GM13976 (cell line): ENCODE measurements at regions not wholly inside any gene's neighbourhood (a gene's known extent, or its start where the extent isn't known, plus 50 kb on each side); places are given as distances from the start of the nearest gene placed in this dataset.

Experiments used
- DNase-seq: peaks from one replicate; pipeline ENCODE4 v3.0.0; 2012; ENCODE audit warnings: low spot score
- in situ Hi-C: fragments of 300-500 bp; cut with MboI; formaldehyde crosslinking; loops from one replicate; pipeline ENCODE4 v1.12.0; 2022; ENCODE audit warnings: low sequenced_read_pairs, mixed read lengths, inconsistent platforms; ENCODE audit not compliant: unreplicated experiment
- TF ChIP-seq, protein P1 (sequence below): IDR thresholded peaks from 2 replicates; pipeline ENCODE4 v1.5.1; 2012; ENCODE audit warnings: borderline replicate concordance, mild to moderate bottlenecking; ENCODE audit not compliant: insufficient read depth; ENCODE audit errors: extremely low read depth, missing control alignments, control extremely low read depth

DNA sequence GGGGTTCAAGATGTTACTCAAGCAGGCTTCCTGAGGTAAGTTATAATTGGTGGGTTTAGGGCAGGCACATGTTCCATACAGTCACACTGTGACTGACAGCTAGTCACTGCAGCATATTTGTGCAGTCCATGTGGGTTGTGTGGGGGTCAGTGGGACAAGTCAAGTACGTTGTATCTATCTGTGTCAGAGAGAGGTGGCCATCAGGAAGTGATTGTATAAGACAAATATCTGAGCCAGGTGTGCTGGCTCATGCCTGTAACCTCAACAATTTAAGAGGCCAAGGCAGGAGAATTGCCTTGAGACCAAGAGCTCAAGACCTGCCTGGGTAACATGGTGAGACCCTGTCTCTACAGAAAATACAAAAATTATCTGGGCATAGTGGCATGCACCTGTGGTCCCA, 509.3 kb downstream of the CENPC start:
- DNase-seq = no peak
- in situ Hi-C loops = no loop called here
- TF ChIP-seq, protein P1, sequence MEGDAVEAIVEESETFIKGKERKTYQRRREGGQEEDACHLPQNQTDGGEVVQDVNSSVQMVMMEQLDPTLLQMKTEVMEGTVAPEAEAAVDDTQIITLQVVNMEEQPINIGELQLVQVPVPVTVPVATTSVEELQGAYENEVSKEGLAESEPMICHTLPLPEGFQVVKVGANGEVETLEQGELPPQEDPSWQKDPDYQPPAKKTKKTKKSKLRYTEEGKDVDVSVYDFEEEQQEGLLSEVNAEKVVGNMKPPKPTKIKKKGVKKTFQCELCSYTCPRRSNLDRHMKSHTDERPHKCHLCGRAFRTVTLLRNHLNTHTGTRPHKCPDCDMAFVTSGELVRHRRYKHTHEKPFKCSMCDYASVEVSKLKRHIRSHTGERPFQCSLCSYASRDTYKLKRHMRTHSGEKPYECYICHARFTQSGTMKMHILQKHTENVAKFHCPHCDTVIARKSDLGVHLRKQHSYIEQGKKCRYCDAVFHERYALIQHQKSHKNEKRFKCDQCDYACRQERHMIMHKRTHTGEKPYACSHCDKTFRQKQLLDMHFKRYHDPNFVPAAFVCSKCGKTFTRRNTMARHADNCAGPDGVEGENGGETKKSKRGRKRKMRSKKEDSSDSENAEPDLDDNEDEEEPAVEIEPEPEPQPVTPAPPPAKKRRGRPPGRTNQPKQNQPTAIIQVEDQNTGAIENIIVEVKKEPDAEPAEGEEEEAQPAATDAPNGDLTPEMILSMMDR = no peak

- TF ChIP-seq, protein P1 = no peak
- in situ Hi-C loops = no loop called here
- no peak for DNase-seq
These were observed 509.8 kb downstream of the CENPC start for GRCh38 chr4:67035501-67035900.

GRCh38 chr4:67030636-67031035, 514.7 kb downstream of the CENPC start:
- DNase-seq = no peak
- TF ChIP-seq, protein P1 = no peak
- in situ Hi-C loops = no loop called here

- no peak for DNase-seq
- TF ChIP-seq, protein P1 = no peak
- in situ Hi-C loops = no loop called here
These were observed 524.9 kb downstream of the CENPC start for GRCh38 chr4:67020438-67020797.

GRCh38 chr4:67019686-67020437, 525.4 kb downstream of the CENPC start:
- TF ChIP-seq, protein P1 = no peak
- no peak for DNase-seq
- in situ Hi-C loops = no loop called here

DNA sequence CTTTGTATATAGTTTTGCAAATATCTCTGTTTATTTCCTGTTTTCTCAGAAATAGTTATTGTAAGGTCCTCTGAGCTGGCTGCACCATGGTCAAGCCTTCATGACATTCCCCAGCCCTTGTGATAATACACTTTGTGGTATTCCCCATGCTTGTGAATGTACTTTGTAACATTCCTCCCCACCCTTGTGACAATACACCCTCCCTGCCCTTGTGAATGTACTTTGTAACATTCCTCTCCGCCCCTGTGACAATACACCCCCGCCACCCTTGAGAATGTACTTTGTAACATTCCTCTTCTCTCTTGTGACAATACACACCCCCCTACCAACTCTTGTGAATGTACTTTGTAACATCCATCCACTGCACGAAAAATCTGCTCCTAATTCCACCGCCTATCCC, 530.7 kb downstream of the CENPC start:
- TF ChIP-seq, protein P1 = no peak
- in situ Hi-C loops = no loop called here
- DNase-seq = no peak

DNA sequence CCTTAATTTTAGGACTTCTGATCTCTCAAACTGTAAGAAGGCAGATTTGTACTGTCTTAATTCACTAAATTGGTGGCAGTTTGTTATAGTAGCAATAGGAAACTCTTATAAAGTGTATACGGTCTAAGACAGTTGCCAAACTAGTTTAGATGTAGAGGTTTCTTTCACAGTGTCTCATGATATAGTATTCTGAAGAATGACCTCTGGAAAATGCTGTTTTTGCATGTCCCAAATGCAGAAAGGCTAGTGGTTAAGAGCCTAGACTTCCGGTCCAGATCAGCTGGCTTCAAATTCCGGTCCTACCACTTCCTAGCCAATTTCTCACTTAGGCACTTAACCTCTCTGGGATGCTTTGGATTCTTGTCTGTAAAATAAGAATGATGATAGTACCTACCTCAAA, 538.5 kb downstream of the CENPC start:
- in situ Hi-C loops = no loop called here
- TF ChIP-seq, protein P1 = no peak
- no peak for DNase-seq
